CD4-positive, alpha-beta T cell treated with Interleukin-12 subunit alpha and Interleukin-12 subunit beta, for 1 hour (primary cell): ENCODE measurements at regions not wholly inside any gene's neighbourhood (a gene's known extent, or its start where the extent isn't known, plus 50 kb on each side); places are given as distances from the start of the nearest gene placed in this dataset.
"Not testable (repeated sequence)": the region's sequence is repeated elsewhere in the genome, so short reads cannot be mapped to it uniquely, and the experiment has no call there.

Experiments used
- DNase-seq: peaks from one replicate; pipeline ENCODE4 v3.0.0-alpha.2; 2020

DNA sequence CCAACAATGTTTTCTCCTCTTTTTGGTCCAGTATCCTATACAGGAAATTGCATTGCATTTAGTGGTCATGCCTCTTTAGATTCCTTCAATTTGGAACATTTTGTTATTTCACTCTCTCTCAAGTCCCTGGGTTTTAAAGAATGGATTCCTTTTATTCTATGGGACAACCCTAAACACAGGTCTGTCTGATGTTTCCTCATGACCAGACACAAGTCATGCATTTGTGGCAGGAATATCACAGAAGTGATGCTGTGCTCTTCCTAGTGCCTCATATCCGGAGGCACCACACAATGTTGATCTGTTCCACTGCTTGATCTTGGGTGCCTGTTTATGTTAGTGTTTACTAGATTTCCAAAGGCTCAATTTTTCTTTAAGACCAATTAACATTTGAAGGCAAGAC lies 69.7 kb upstream of the H2AZ1 start:
- no peak for DNase-seq

DNA sequence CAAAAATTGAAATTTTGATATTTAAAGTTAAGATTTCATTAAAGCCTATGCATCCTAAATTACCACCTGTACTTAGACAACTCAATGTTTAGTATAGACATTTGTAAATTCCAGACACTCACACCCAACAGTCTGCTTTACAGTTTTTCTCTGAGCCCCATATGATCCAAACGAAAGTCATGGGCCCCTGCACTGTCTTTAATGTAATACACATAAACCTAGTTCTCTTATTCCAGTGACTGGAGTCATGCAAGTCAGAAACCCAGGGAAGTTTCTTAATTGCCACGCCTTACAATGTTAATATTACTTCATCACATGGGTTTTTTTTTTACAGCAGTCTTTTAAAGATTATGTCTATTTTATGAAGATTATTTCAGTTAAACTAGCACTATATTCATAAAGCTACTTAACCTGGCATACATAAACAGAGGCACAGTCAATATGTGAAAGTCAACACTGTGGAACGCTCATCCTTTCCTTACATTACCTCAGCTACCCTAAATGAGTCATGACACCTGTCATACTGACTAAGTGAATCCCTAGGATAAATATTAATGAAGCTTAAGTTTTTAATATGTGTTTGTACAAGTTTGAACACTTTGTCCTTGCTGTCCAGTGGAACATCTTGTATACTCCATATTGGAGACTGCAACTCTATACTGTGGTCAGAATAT lies 67.7 kb upstream of the H2AZ1 start:
- no peak for DNase-seq

DNA sequence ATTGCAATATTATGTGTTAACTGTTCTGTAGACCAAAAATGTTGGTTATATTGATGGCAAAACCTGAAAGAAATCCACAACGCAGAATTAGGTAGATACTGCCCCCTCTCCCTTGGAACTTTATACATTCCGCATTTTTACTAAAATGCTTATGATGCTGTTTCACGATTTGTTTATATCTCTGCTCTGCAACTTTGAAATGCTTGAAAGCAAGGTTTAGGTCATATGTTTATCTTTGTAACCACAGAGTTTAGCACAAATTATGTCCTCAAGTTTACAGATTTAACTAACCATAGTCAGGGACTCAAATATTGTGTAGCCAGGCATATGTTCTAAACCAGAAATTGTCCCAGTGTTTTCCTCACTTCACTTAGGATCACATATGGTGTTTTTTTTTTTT lies 66.1 kb upstream of the H2AZ1 start:
- no peak for DNase-seq

- no peak for DNase-seq
These were observed 64.5 kb upstream of the H2AZ1 start for GRCh38 chr4:100014616-100015015.

DNA sequence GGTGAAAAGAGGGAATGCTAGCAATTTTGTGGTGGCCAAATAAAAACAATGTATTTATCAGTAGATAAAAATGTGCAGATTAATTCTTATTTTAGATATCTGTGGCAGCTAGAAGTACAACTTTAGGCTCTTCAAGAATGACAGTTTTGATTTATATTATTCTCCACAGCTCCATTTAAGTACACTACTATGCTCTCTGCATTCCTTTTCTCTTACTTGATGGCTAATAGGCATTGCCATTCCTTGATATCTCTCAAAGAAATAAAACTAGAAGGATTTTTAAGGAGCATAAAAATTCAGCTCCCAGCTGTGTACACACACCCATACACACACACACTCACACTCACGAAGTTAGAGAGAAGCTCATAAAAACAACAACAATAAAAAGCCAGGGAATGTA lies 59.4 kb upstream of the H2AZ1 start:
- no peak for DNase-seq

DNA sequence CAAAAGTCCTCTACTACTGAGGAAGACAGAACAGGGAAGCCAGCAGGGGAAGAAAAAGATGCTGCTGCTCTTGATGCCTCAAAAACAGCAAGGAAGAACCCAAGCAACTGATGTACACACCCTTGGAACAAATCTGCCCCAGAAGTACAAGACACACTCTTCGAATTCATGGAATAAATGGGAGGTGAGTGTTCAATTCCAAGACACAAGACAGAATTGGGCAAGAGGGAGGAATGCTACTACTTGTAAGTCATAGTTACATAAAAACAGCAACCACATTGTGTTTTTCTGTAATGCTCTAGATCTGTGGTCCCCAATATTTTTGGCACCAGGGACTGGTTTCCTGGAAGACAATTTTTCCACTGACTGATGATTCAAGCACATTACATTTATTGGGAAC lies 58.0 kb upstream of the H2AZ1 start:
- no peak for DNase-seq

GRCh38 chr4:100006161-100006560 lies 56.1 kb upstream of the H2AZ1 start:
- DNase-seq = not testable (repeated sequence)
